Fibroblast of lung (primary cell): ENCODE measurements at regions not wholly inside any gene's neighbourhood (a gene's known extent, or its start where the extent isn't known, plus 50 kb on each side); places are given as distances from the start of the nearest gene placed in this dataset.

Source experiments
- DNase-seq, 2 donors: peaks; one replicate each; pipeline versions ENCODE4 v3.0.0 to v3.0.0-alpha.2; 2010; ENCODE audit warnings: low read depth in 2 of 2
- H2AFZ ChIP-seq: 2 replicates; pipeline ENCODE4 v1.5.1; 2012; ENCODE audit warnings: low read length, control low read depth, inconsistent platforms
- H3K27ac ChIP-seq: 2 replicates; pipeline ENCODE4 v1.5.1; 2011; ENCODE audit warnings: low read length, control low read depth; ENCODE audit not compliant: insufficient read depth
- H3K27me3 ChIP-seq: 2 replicates; pipeline ENCODE4 v1.5.1; 2011; ENCODE audit warnings: mild to moderate bottlenecking, low read length; ENCODE audit not compliant: control insufficient read depth, insufficient read depth
- H3K36me3 ChIP-seq: 2 replicates; pipeline ENCODE4 v1.5.1; 2011; ENCODE audit warnings: low read length; ENCODE audit not compliant: control insufficient read depth, insufficient read depth
- H3K4me1 ChIP-seq: 2 replicates; pipeline ENCODE4 v1.5.1; 2011; ENCODE audit warnings: low read length; ENCODE audit not compliant: control insufficient read depth, insufficient read depth; ENCODE audit errors: extremely low read depth
- H3K4me2 ChIP-seq: 2 replicates; pipeline ENCODE4 v1.5.1; 2011; ENCODE audit warnings: low read length, control low read depth; ENCODE audit not compliant: insufficient read depth; ENCODE audit errors: extremely low read depth
- H3K4me3 ChIP-seq, 4 experiments: fragments of 200-600 bp in 1 of 4; sonication (generic) in 1 of 4; replicated peaks in 1 of 4; 2 replicates each; pipeline ENCODE4 v1.5.1; 2011 to 2016; ENCODE audit warnings: low read length in 4 of 4, low read depth in 3 of 4, mild to moderate bottlenecking in 3 of 4, control low read depth in 2 of 4, inconsistent platforms in 1 of 4, mixed read lengths in 1 of 4; ENCODE audit not compliant: insufficient read depth in 1 of 4; ENCODE audit errors: control extremely low read depth in 1 of 4
- H3K79me2 ChIP-seq: 2 replicates; pipeline ENCODE4 v1.5.1; 2012; ENCODE audit warnings: mild to moderate bottlenecking, low read length, inconsistent platforms; ENCODE audit not compliant: control insufficient read depth, insufficient read depth
- H3K9ac ChIP-seq: 2 replicates; pipeline ENCODE4 v1.5.1; 2011; ENCODE audit warnings: mild to moderate bottlenecking, low read length, control low read depth; ENCODE audit not compliant: insufficient read depth
- H3K9me3 ChIP-seq: 2 replicates; pipeline ENCODE4 v1.5.1; 2012; ENCODE audit warnings: low read depth, low read length; ENCODE audit not compliant: control insufficient read depth, insufficient read depth
- H4K20me1 ChIP-seq: 2 replicates; pipeline ENCODE4 v1.5.1; 2011; ENCODE audit warnings: low read length; ENCODE audit not compliant: control insufficient read depth, insufficient read depth; ENCODE audit errors: extremely low read depth
- EZH2 ChIP-seq: IDR thresholded peaks from 2 replicates; pipeline ENCODE4 v1.5.1; 2012; ENCODE audit warnings: low read length, control low read depth, mild to moderate bottlenecking; ENCODE audit errors: missing control alignments
- TF ChIP-seq, protein P1 (sequence below), 2 donors: IDR thresholded peaks in 1 of 2; conservative IDR thresholded peaks in 1 of 2; 1 replicate in 1 of 2; 2 replicates in 1 of 2; pipeline ENCODE4 v1.5.1; 2011 to 2012; ENCODE audit warnings: low read length in 2 of 2, control low read depth in 1 of 2, inconsistent platforms in 1 of 2, low read depth in 1 of 2, mild to moderate bottlenecking in 1 of 2

DNA sequence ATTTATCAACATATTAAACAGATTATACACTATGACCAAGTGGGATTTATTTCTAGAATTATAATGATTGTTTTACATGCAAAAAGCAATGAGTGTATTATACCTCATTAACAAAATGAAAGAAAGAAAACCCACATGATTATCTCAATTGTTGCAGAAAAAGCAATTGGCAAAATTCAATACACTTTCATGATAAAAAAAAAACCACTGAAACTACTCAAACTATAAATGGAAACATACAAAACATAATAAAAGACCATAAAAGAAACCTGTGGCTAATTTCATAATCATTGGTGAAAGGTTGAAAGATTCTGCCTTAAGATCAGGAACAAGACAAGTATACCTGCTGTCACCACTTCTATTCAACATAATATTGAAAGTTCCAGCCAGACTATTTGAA lies 325.9 kb downstream of the AKAIN1 start:
- Histone ChIP-seq H3K36me3 (no peaks in the 10 kb centered on the region), H3K27ac (no peak overlapping the region), H3K4me3 (no peak overlapping the region), H3K27me3 (no peaks in the 10 kb centered on the region), H3K4me2 (no peak overlapping the region), H3K9ac (no peak overlapping the region), H3K4me1 (no peaks in the 10 kb centered on the region), H3K9me3 (no peaks in the 10 kb centered on the region), H4K20me1 (no peaks in the 10 kb centered on the region), H3K79me2 (no peaks in the 10 kb centered on the region), H2AFZ (no peak overlapping the region)
- no peak for TF ChIP-seq EZH2
- TF ChIP-seq, protein P1, sequence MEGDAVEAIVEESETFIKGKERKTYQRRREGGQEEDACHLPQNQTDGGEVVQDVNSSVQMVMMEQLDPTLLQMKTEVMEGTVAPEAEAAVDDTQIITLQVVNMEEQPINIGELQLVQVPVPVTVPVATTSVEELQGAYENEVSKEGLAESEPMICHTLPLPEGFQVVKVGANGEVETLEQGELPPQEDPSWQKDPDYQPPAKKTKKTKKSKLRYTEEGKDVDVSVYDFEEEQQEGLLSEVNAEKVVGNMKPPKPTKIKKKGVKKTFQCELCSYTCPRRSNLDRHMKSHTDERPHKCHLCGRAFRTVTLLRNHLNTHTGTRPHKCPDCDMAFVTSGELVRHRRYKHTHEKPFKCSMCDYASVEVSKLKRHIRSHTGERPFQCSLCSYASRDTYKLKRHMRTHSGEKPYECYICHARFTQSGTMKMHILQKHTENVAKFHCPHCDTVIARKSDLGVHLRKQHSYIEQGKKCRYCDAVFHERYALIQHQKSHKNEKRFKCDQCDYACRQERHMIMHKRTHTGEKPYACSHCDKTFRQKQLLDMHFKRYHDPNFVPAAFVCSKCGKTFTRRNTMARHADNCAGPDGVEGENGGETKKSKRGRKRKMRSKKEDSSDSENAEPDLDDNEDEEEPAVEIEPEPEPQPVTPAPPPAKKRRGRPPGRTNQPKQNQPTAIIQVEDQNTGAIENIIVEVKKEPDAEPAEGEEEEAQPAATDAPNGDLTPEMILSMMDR (conservative IDR thresholded peaks at IDR 0.05 in 1 of 2, IDR thresholded peaks at IDR 0.05 in 1 of 2; ENCODE audit: low read depth in 1 of 2, low read length in 2 of 2), result no peak
- no peak for DNase-seq

DNA sequence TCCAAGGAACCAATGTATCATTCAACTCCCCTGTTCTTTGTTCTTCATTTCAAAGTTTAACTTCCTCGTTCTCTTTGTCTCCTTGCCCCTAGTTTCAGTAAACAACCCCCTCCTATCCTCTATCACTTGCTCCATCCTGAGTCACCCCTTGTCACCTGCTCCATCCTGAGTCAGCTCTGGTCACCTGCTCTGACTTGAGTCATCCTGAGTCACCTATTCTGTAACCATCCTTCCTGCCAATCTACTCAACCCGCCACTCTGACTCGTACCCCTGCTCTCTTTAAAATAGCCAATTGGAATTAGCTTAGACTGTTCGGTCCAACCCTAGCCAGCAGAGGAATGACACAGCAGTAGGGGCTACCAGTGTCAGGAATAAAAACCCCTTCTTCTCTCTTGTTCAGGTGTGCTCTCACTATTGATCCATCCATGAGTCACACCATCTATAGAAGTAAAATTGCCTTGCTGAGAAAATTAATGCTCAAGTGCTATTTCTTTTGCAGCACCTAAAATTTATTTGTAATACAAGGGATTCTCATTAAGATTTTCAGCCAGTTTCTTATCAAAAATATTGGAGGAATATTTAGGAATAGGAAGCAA lies 326.8 kb downstream of the AKAIN1 start:
- no peaks in the 10 kb centered on the region for H3K79me2 ChIP-seq
- H3K9me3 ChIP-seq, result no peaks in the 10 kb centered on the region
- no peak overlapping the region for H3K27ac ChIP-seq
- no peak overlapping the region for H2AFZ ChIP-seq
- no peaks in the 10 kb centered on the region for H4K20me1 ChIP-seq
- DNase-seq, result no peak
- H3K4me2 ChIP-seq, result no peak overlapping the region
- H3K4me3 ChIP-seq, result no peak overlapping the region
- no peaks in the 10 kb centered on the region for H3K27me3 ChIP-seq
- no peak overlapping the region for H3K9ac ChIP-seq
- no peaks in the 10 kb centered on the region for H3K36me3 ChIP-seq
- no peaks in the 10 kb centered on the region for H3K4me1 ChIP-seq
- no peak for TF ChIP-seq EZH2
- TF ChIP-seq, protein P1 (conservative IDR thresholded peaks at IDR 0.05 in 1 of 2, IDR thresholded peaks at IDR 0.05 in 1 of 2; ENCODE audit: low read depth in 1 of 2, low read length in 2 of 2), result no peak

DNA sequence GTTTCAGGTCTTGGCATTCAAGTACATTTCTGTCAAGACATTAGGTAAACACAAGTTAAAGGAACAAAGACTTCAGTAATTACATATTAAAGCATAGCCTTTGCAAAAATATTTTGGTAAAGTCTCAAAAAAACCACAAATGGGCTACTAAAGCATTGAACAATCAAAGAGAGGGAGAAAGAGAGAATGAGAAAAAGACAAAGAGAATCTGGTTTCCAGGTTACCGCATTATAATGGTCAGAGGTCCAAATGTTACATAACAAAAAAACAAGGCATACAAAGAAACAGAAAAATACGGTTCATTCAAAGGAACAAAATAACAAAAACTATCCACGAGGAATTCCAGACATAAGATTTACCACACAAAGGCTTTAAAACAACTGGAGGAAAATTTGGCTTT lies 327.9 kb downstream of the AKAIN1 start:
- Histone ChIP-seq H3K4me1 (no peaks in the 10 kb centered on the region), H3K27me3 (no peaks in the 10 kb centered on the region)

More for the DNA sequence above, 327.9 kb downstream of the AKAIN1 start:
- TF ChIP-seq, protein P1 (conservative IDR thresholded peaks at IDR 0.05 in 1 of 2, IDR thresholded peaks at IDR 0.05 in 1 of 2; ENCODE audit: low read depth in 1 of 2, low read length in 2 of 2), result no peak
- no peak for TF ChIP-seq EZH2
- Histone ChIP-seq H3K27ac (no peak overlapping the region), H2AFZ (no peak overlapping the region), H3K36me3 (no peaks in the 10 kb centered on the region), H3K9ac (no peak overlapping the region), H4K20me1 (no peaks in the 10 kb centered on the region), H3K9me3 (no peaks in the 10 kb centered on the region), H3K4me2 (no peak overlapping the region), H3K79me2 (no peaks in the 10 kb centered on the region), H3K4me3 (no peak overlapping the region)
- DNase-seq, result no peak
